Thyroid gland (tissue), 4 donors: ENCODE measurements at regions not wholly inside any gene's neighbourhood (a gene's known extent, or its start where the extent isn't known, plus 50 kb on each side); places are given as distances from the start of the nearest gene placed in this dataset.

Experiments
- POLR2A ChIP-seq, 2 donors: fragments of 450-650 bp; IDR thresholded peaks; one replicate each; pipeline ENCODE4 v1.6.1; 2017; ENCODE audit warnings: antibody characterized with exemption in 2 of 2, mild to moderate bottlenecking in 2 of 2, moderate library complexity in 1 of 2
- TF ChIP-seq, protein P1 (sequence below), 6 experiments: fragments of 200-600 bp in 3 of 6; fragments of 450-650 bp in 3 of 6; sonication (generic) in 3 of 6; IDR thresholded peaks; one replicate each; pipeline ENCODE4 v1.5.1; 2016 to 2019; ENCODE audit warnings: antibody characterized with exemption in 6 of 6, mild to moderate bottlenecking in 2 of 6, inconsistent platforms in 1 of 6, moderate library complexity in 1 of 6

DNA sequence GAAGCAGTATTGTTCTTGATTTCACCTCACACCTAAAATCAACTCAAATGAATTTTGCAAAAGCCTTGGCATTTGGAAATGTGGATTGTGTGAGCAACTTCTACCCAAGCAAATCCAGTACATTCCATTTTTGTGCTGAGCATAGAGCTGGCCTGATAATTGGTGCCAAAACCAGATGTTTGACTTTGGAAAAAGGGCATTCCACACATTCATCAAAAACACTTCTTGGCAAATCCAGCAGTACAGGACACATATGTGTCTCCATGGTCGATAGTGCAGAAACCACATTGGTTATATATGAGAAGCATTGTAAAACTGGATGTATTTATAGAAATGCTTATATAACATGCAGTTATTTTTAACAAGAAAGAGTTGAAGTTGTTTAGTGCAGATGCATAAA is 210.4 kb downstream of the KCNK2 start:
- TF ChIP-seq, protein P1, sequence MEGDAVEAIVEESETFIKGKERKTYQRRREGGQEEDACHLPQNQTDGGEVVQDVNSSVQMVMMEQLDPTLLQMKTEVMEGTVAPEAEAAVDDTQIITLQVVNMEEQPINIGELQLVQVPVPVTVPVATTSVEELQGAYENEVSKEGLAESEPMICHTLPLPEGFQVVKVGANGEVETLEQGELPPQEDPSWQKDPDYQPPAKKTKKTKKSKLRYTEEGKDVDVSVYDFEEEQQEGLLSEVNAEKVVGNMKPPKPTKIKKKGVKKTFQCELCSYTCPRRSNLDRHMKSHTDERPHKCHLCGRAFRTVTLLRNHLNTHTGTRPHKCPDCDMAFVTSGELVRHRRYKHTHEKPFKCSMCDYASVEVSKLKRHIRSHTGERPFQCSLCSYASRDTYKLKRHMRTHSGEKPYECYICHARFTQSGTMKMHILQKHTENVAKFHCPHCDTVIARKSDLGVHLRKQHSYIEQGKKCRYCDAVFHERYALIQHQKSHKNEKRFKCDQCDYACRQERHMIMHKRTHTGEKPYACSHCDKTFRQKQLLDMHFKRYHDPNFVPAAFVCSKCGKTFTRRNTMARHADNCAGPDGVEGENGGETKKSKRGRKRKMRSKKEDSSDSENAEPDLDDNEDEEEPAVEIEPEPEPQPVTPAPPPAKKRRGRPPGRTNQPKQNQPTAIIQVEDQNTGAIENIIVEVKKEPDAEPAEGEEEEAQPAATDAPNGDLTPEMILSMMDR (IDR thresholded peaks at IDR 0.05) = no peak
- TF ChIP-seq POLR2A (IDR thresholded peaks at IDR 0.05) = no peak
